Stimulated activated CD4-positive, alpha-beta T cell treated with anti-CD3 and anti-CD28 coated beads, Interleukin-12 subunit alpha, Interleukin-12 subunit beta, amount 100 ng/mL, for 24 hours (primary cell): ENCODE measurements at regions not wholly inside any gene's neighbourhood (a gene's known extent, or its start where the extent isn't known, plus 50 kb on each side); places are given as distances from the start of the nearest gene placed in this dataset.

Experiments
- DNase-seq, 2 experiments: peaks; one replicate each; pipeline ENCODE4 v3.0.0-alpha.2; 2020; ENCODE audit warnings: low read depth in 2 of 2

- no peak for DNase-seq
Measured at GRCh38 chr17:55634702-55635101, 88.0 kb downstream of the TMEM100 start.

- no peak for DNase-seq
Measured at GRCh38 chr17:55632893-55633292, 89.8 kb downstream of the TMEM100 start.

GRCh38 chr17:55632236-55632635, 90.4 kb downstream of the TMEM100 start:
- no peak for DNase-seq

GRCh38 chr17:55629995-55630394, 92.7 kb downstream of the TMEM100 start:
- no peak for DNase-seq

- DNase-seq, result no peak
Measured at GRCh38 chr17:55625521-55625920, 97.1 kb downstream of the TMEM100 start.

- DNase-seq, result no peak
Measured at GRCh38 chr17:55624772-55625433, 97.8 kb downstream of the TMEM100 start.

- DNase-seq, result no peak
Measured at GRCh38 chr17:55622547-55622946, 100.1 kb downstream of the TMEM100 start.

GRCh38 chr17:55620945-55621344, 101.7 kb downstream of the TMEM100 start:
- no peak for DNase-seq

GRCh38 chr17:55620023-55620422, 102.6 kb downstream of the TMEM100 start:
- DNase-seq, result no peak

- no peak for DNase-seq
Measured at GRCh38 chr17:55617441-55617840, 105.2 kb downstream of the TMEM100 start.

- DNase-seq, result no peak
Measured at GRCh38 chr17:55614061-55614460, 102.8 kb upstream of the SMIM36 start.

- DNase-seq, result no peak
Measured at GRCh38 chr17:55612691-55613141, 101.5 kb upstream of the SMIM36 start.

GRCh38 chr17:55607731-55608341, 96.6 kb upstream of the SMIM36 start:
- no peak for DNase-seq

GRCh38 chr17:55606488-55606815, 95.2 kb upstream of the SMIM36 start:
- DNase-seq, result no peak

- no peak for DNase-seq
Measured at GRCh38 chr17:55605705-55606487, 94.6 kb upstream of the SMIM36 start.

- no peak for DNase-seq
Measured at GRCh38 chr17:55601874-55602364, 90.7 kb upstream of the SMIM36 start.

GRCh38 chr17:55598495-55598894, 87.2 kb upstream of the SMIM36 start:
- DNase-seq, result no peak

GRCh38 chr17:55588446-55589242, 77.4 kb upstream of the SMIM36 start:
- DNase-seq, result no peak

GRCh38 chr17:55587608-55588139, 76.4 kb upstream of the SMIM36 start:
- no peak for DNase-seq

GRCh38 chr17:55585629-55586028, 74.4 kb upstream of the SMIM36 start:
- DNase-seq, result no peak

GRCh38 chr17:55584861-55585260, 73.6 kb upstream of the SMIM36 start:
- no peak for DNase-seq
